Endothelial cell (in vitro differentiated cells): ENCODE measurements at regions not wholly inside any gene's neighbourhood (a gene's known extent, or its start where the extent isn't known, plus 50 kb on each side); places are given as distances from the start of the nearest gene placed in this dataset.
A peak's percentile ranks its signal among the peaks of the same experiment; 100 is the strongest.

Experiments
- DNase-seq: peaks from one replicate; pipeline ENCODE4 v3.0.0; 2021; ENCODE audit warnings: low spot score
- H3K27ac Mint-ChIP-seq: one replicate; pipeline ENCODE4 v1.8.0; 2021; ENCODE audit warnings: mixed read lengths, inconsistent platforms; ENCODE audit not compliant: unreplicated experiment
- H3K27me3 Mint-ChIP-seq: one replicate; pipeline ENCODE4 v1.8.0; 2021; ENCODE audit warnings: mild to moderate bottlenecking, moderate library complexity, mixed read lengths, inconsistent platforms; ENCODE audit not compliant: unreplicated experiment
- H3K36me3 Mint-ChIP-seq: one replicate; pipeline ENCODE4 v1.8.0; 2021; ENCODE audit warnings: mild to moderate bottlenecking, low read depth, mixed read lengths, inconsistent platforms; ENCODE audit not compliant: unreplicated experiment
- H3K4me1 Mint-ChIP-seq: one replicate; pipeline ENCODE4 v1.8.0; 2021; ENCODE audit warnings: mild to moderate bottlenecking, mixed read lengths, inconsistent platforms; ENCODE audit not compliant: unreplicated experiment
- H3K4me3 Mint-ChIP-seq: one replicate; pipeline ENCODE4 v1.8.0; 2021; ENCODE audit warnings: mild to moderate bottlenecking, mixed read lengths, inconsistent platforms; ENCODE audit not compliant: unreplicated experiment
- H3K9me3 Mint-ChIP-seq: one replicate; pipeline ENCODE4 v1.8.0; 2021; ENCODE audit warnings: mixed read lengths, inconsistent platforms; ENCODE audit not compliant: unreplicated experiment
- CTCF ChIP-seq: fragments of 200-600 bp; sonication (generic); IDR thresholded peaks from one replicate; pipeline ENCODE4 v1.5.0; 2021; ENCODE audit warnings: antibody characterized with exemption; ENCODE audit not compliant: unreplicated experiment

DNA sequence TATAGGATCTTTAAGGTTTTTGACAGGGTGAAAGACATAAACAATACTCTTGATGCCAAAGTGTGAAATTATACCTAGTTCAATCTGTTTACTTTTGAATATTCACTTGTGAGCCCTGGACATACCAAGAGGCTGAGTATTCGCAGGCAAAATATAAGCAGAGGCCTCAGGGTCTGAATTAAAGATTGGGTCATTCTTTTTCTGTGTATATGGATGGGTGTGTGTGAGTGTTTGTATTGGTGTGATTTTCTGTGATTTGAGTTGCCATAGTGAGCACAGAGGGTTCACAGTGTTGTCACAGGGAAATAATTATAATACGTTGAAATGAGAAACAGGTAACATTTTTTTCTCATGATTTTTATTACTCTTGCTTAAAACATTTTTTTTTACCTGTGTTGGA, 770.7 kb upstream of the ALCAM start:
- Mint-ChIP-seq H3K27me3 (no peaks in the 10 kb centered on the region), H3K4me1 (peaks cover 3% of the 10 kb centered on the region), H3K36me3 (no peaks in the 10 kb centered on the region), H3K9me3 (no peaks in the 10 kb centered on the region), H3K4me3 (no peak overlapping the region), H3K27ac (no peak overlapping the region)
- TF ChIP-seq CTCF: no peak
- DNase-seq: no peak

GRCh38 chr3:104596551-104596950, 770.2 kb upstream of the ALCAM start:
- H3K4me3 Mint-ChIP-seq: no peak overlapping the region

DNA sequence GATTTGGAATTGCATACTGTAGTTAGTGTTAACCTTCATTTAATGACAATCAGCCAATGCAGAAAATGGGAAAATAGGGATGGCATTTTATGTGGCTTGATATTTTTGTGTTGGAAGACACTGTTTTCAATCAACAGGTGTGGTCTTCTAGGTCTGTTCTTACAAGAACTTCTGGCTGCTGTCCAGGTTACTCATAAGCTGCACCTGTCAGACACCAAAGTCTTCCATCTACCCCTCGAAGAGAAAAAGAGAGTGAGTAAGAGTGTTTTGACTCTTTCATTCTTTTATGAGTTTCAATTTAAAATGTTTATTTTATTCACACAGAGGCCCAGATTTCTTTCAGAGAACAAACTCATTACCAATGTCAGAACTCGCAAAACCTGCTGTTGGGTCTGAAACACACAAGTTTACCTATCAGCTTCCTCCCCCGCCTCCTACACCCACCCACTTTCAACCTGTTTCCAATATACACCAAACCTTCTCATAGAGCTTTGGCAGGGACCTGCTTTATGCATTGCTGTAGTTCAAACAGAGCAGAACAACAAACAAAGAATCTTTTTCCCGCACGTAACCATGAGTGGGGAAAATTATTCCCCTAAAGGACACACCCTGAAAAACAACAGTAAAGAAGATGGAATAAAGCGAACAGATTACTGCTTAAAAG, 767.7 kb upstream of the ALCAM start:
- DNase-seq: no peak
- no peak for TF ChIP-seq CTCF
- no peaks in the 10 kb centered on the region for H3K36me3 Mint-ChIP-seq
- H3K27ac Mint-ChIP-seq: no peak overlapping the region
- peaks cover 2% of the 10 kb centered on the region for H3K4me1 Mint-ChIP-seq
- H3K27me3 Mint-ChIP-seq: no peaks in the 10 kb centered on the region
- H3K9me3 Mint-ChIP-seq: no peaks in the 10 kb centered on the region
- H3K4me3 Mint-ChIP-seq: no peak overlapping the region

More at GRCh38 chr3:104596551-104596950, 770.2 kb upstream of the ALCAM start:
- Mint-ChIP-seq H3K27me3 (no peaks in the 10 kb centered on the region), H3K36me3 (no peaks in the 10 kb centered on the region), H3K9me3 (no peaks in the 10 kb centered on the region), H3K4me1 (peaks cover 5% of the 10 kb centered on the region), H3K27ac (no peak overlapping the region)
- TF ChIP-seq CTCF: peak; percentile 66
- peak; percentile 34 for DNase-seq

GRCh38 chr3:104604326-104605010, 762.2 kb upstream of the ALCAM start:
- no peak for TF ChIP-seq CTCF
- DNase-seq: no peak
- no peaks in the 10 kb centered on the region for H3K36me3 Mint-ChIP-seq

DNA sequence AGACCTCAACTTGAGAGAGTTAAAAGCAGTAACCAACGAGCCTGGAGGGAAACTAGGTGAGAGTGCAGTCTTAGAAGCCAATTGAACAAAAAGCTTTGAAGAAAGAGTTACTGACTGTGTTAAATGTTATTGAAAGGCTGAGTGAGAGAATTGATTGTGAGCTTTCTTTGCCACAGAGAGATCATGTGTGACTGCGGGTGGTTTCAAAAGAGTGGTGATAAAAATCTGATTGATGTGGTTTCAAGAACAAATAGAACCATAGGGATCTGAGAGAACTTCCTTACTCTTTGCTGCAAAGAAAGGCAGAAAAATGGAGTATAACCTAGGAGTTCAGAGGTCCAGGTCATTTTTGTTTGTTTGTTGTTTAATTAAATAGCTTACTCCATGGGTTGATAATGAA, 759.9 kb upstream of the ALCAM start:
- Mint-ChIP-seq H3K36me3 (no peaks in the 10 kb centered on the region), H3K4me1 (peaks cover 5% of the 10 kb centered on the region), H3K4me3 (no peak overlapping the region), H3K9me3 (no peaks in the 10 kb centered on the region), H3K27ac (no peak overlapping the region), H3K27me3 (no peaks in the 10 kb centered on the region)
- DNase-seq: no peak
- no peak for TF ChIP-seq CTCF

More at GRCh38 chr3:104604326-104605010, 762.2 kb upstream of the ALCAM start:
- H3K27ac Mint-ChIP-seq: peak overlapping the region; percentile 13
- no peaks in the 10 kb centered on the region for H3K27me3 Mint-ChIP-seq
- no peak overlapping the region for H3K4me3 Mint-ChIP-seq
- H3K4me1 Mint-ChIP-seq: peaks cover 7% of the 10 kb centered on the region
- no peaks in the 10 kb centered on the region for H3K9me3 Mint-ChIP-seq
